Coronary artery (tissue), 2 donors: ENCODE measurements at regions not wholly inside any gene's neighbourhood (a gene's known extent, or its start where the extent isn't known, plus 50 kb on each side); places are given as distances from the start of the nearest gene placed in this dataset.

Experiments
- DNase-seq: peaks from one replicate; pipeline ENCODE4 v3.0.0-alpha.2; 2017; ENCODE audit warnings: low spot score
- H3K27ac ChIP-seq, 2 donors: fragments of 200-600 bp; sonication (generic); one replicate each; pipeline ENCODE4 v1.5.1; 2016 to 2019
- H3K4me3 ChIP-seq: fragments of 200-600 bp; sonication (generic); 2 replicates; pipeline ENCODE4 v1.5.1; 2016; ENCODE audit warnings: mild to moderate bottlenecking, moderate library complexity
- TF ChIP-seq, protein P1 (sequence below): fragments of 200-600 bp; sonication (generic); IDR thresholded peaks from one replicate; pipeline ENCODE4 v1.5.1; 2019; ENCODE audit warnings: antibody characterized with exemption

DNA sequence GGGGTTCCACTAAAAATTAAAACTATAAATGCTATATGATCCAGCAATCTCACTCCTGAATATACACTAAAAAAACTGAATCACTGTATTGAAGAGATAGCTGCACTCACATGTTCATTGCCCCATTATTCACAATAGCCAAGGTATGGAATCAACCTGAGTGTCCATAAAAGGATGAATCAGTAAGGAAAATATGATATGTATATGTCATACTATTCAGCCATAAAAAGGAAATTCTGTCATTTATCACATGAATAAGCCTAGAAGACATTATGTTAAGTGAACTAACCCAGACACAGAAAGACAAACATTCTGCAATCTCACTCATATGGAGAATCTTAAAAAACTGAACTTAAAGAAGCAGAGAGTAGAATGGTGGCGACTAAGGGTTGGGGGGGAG lies 1376.2 kb upstream of the CDH9 start:
- DNase-seq, result no peak
- H3K4me3 ChIP-seq, result no peak overlapping the region

DNA sequence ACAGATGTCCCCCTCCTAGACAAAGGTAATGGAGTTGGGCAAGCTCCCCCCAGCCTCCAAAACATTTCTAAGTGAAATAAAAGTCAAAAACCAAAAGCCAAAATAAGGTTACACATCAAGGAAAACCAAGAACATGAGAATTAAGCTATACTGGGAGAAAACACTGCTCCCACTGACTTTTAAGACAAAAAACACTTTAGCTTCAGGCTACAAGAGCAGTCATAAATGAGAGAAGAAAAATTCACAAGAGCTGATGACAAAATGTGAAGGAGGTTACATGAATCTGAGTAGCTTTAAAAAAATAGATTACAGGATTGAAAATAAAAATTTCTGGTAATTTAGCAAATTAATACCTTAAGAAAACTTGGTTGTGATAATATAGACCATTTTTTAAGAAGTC lies 1370.3 kb upstream of the CDH9 start:
- Histone ChIP-seq H3K4me3 (no peak overlapping the region), H3K27ac (no peak overlapping the region)
- TF ChIP-seq, protein P1, sequence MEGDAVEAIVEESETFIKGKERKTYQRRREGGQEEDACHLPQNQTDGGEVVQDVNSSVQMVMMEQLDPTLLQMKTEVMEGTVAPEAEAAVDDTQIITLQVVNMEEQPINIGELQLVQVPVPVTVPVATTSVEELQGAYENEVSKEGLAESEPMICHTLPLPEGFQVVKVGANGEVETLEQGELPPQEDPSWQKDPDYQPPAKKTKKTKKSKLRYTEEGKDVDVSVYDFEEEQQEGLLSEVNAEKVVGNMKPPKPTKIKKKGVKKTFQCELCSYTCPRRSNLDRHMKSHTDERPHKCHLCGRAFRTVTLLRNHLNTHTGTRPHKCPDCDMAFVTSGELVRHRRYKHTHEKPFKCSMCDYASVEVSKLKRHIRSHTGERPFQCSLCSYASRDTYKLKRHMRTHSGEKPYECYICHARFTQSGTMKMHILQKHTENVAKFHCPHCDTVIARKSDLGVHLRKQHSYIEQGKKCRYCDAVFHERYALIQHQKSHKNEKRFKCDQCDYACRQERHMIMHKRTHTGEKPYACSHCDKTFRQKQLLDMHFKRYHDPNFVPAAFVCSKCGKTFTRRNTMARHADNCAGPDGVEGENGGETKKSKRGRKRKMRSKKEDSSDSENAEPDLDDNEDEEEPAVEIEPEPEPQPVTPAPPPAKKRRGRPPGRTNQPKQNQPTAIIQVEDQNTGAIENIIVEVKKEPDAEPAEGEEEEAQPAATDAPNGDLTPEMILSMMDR, result no peak
- no peak for DNase-seq

More for the DNA sequence above, 1376.2 kb upstream of the CDH9 start:
- TF ChIP-seq, protein P1, result no peak
- H3K27ac ChIP-seq, result no peak overlapping the region

GRCh38 chr5:28408186-28408585 lies 1369.8 kb upstream of the CDH9 start:
- Histone ChIP-seq H3K27ac (no peak overlapping the region), H3K4me3 (no peak overlapping the region)
- no peak for DNase-seq
- TF ChIP-seq, protein P1, result no peak

- TF ChIP-seq, protein P1, result no peak
- DNase-seq, result no peak
- H3K4me3 ChIP-seq, result no peak overlapping the region
- no peak overlapping the region for H3K27ac ChIP-seq
These were observed 1366.1 kb upstream of the CDH9 start for GRCh38 chr5:28404363-28405071.

- H3K27ac ChIP-seq, result no peak overlapping the region
- TF ChIP-seq, protein P1, result no peak
- no peak overlapping the region for H3K4me3 ChIP-seq
- no peak for DNase-seq
These were observed 1365.5 kb upstream of the CDH9 start for GRCh38 chr5:28403846-28404245.

DNA sequence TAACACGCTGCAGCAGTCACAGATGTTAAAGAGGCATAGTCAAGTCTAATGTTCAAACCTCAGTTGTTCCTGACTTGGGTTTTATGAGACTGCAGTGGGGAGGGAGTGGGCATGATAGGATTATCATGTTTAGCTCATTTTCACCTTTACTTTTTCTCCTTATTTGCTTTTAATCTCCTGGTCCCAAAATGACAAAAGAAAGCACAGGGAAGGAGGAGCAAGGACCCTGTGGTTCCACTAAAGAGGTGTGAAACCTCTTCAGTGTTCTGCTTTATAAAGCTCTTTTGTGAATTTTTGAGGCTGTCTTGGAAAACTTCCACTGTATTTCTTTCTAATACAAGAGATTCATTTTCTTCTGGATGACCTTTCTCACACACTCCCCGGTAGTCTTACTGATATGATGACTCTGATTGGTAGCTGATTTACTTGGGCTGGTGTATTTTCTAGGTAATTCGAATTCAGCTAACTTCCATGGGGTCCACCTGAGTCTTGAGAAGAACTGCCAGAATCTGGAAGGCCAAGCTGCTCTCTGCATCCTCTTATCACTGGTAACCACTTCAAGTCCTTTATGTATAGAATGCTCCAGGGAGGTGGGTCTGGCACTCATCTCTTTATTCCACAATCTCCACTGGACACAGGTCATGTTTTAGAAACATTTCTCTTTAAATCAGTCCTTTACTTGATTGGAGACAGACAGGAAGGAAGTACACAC lies 1364.4 kb upstream of the CDH9 start:
- Histone ChIP-seq H3K27ac (no peak overlapping the region), H3K4me3 (no peak overlapping the region)
- DNase-seq, result no peak
- TF ChIP-seq, protein P1, result no peak

GRCh38 chr5:28400076-28400475 lies 1361.7 kb upstream of the CDH9 start:
- Histone ChIP-seq H3K4me3 (no peak overlapping the region), H3K27ac (no peak overlapping the region)
- DNase-seq, result no peak
- TF ChIP-seq, protein P1, result no peak
